ENCODE measurements at regions not wholly inside any gene's neighbourhood (a gene's known extent, or its start where the extent isn't known, plus 50 kb on each side); places are given as distances from the start of the nearest gene placed in this dataset.
"Not testable (repeated sequence)": the region's sequence is repeated elsewhere in the genome, so short reads cannot be mapped to it uniquely, and the experiment has no call there.

DNA sequence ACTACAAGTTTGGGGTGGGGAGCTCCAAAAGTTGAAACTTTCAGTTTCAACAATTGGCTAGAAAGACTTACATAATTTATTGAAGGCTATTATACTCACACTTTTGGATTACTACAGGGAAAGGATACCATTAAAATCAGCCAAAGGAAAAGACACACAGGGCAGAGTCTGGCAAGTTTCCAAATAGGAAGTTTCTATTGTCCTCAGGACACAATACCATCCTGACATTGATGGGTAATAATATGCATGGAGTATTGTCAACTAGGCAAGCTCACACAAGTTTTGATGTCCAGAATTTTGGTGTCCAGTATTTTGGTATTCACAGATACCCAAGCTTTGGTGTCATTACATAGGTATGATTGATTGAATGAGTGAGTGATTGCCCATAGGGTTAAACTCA lies 872.6 kb upstream of the SORCS1 start:
- H3K4me1 ChIP-seq (ENCODE audit: insufficient read depth, low read length) = no peaks in the 10 kb centered on the region
- no peaks in the 10 kb centered on the region for H3K27me3 ChIP-seq (ENCODE audit: insufficient read depth, low read length)
- H3K4me3 ChIP-seq (ENCODE audit: low read length) = no peak overlapping the region
- no peaks in the 10 kb centered on the region for H3K36me3 ChIP-seq (ENCODE audit: insufficient read depth, low read length)
- H3K9me3 ChIP-seq (ENCODE audit: low read length) = no peaks in the 10 kb centered on the region
- no peak overlapping the region for H2AFZ ChIP-seq (ENCODE audit: low read depth, low read length)

GRCh38 chr10:108036265-108036664 lies 871.8 kb upstream of the SORCS1 start:
- no peaks in the 10 kb centered on the region for H3K27me3 ChIP-seq (ENCODE audit: insufficient read depth, low read length)
- H3K4me1 ChIP-seq (ENCODE audit: insufficient read depth, low read length) = no peaks in the 10 kb centered on the region
- H3K36me3 ChIP-seq (ENCODE audit: insufficient read depth, low read length) = no peaks in the 10 kb centered on the region
- H2AFZ ChIP-seq (ENCODE audit: low read depth, low read length) = no peak overlapping the region
- H3K4me3 ChIP-seq (ENCODE audit: low read length) = no peak overlapping the region
- no peaks in the 10 kb centered on the region for H3K9me3 ChIP-seq (ENCODE audit: low read length)

- no peak overlapping the region for H2AFZ ChIP-seq (ENCODE audit: low read depth, low read length)
- H3K27me3 ChIP-seq (ENCODE audit: insufficient read depth, low read length) = no peaks in the 10 kb centered on the region
- H3K36me3 ChIP-seq (ENCODE audit: insufficient read depth, low read length) = no peaks in the 10 kb centered on the region
- H3K9me3 ChIP-seq (ENCODE audit: low read length) = no peaks in the 10 kb centered on the region
- H3K4me1 ChIP-seq (ENCODE audit: insufficient read depth, low read length) = no peaks in the 10 kb centered on the region
- no peak overlapping the region for H3K4me3 ChIP-seq (ENCODE audit: low read length)
These were observed 870.3 kb upstream of the SORCS1 start for GRCh38 chr10:108034829-108035228.

- H3K4me1 ChIP-seq (ENCODE audit: insufficient read depth, low read length); H3K27me3 ChIP-seq (ENCODE audit: insufficient read depth, low read length); H3K4me3 ChIP-seq (ENCODE audit: low read length); H3K9me3 ChIP-seq (ENCODE audit: low read length); H3K36me3 ChIP-seq (ENCODE audit: insufficient read depth, low read length); H2AFZ ChIP-seq (ENCODE audit: low read depth, low read length): not testable (repeated sequence)
These were observed 869.0 kb upstream of the SORCS1 start for GRCh38 chr10:108033518-108033917.

GRCh38 chr10:108031505-108031904 lies 867.0 kb upstream of the SORCS1 start:
- no peaks in the 10 kb centered on the region for H3K36me3 ChIP-seq (ENCODE audit: insufficient read depth, low read length)
- H3K9me3 ChIP-seq (ENCODE audit: low read length) = no peaks in the 10 kb centered on the region
- no peaks in the 10 kb centered on the region for H3K27me3 ChIP-seq (ENCODE audit: insufficient read depth, low read length)
- no peak overlapping the region for H2AFZ ChIP-seq (ENCODE audit: low read depth, low read length)
- H3K4me3 ChIP-seq (ENCODE audit: low read length) = no peak overlapping the region
- no peaks in the 10 kb centered on the region for H3K4me1 ChIP-seq (ENCODE audit: insufficient read depth, low read length)

- no peaks in the 10 kb centered on the region for H3K27me3 ChIP-seq (ENCODE audit: insufficient read depth, low read length)
- no peaks in the 10 kb centered on the region for H3K36me3 ChIP-seq (ENCODE audit: insufficient read depth, low read length)
- no peak overlapping the region for H2AFZ ChIP-seq (ENCODE audit: low read depth, low read length)
- H3K4me3 ChIP-seq (ENCODE audit: low read length) = no peak overlapping the region
- H3K4me1 ChIP-seq (ENCODE audit: insufficient read depth, low read length) = no peaks in the 10 kb centered on the region
- H3K9me3 ChIP-seq (ENCODE audit: low read length) = no peaks in the 10 kb centered on the region
These were observed 850.3 kb upstream of the SORCS1 start for GRCh38 chr10:108014902-108015177.

- Histone ChIP-seq H2AFZ (ENCODE audit: low read depth, low read length) (no peak overlapping the region), H3K4me1 (ENCODE audit: insufficient read depth, low read length) (no peaks in the 10 kb centered on the region), H3K4me3 (ENCODE audit: low read length) (no peak overlapping the region), H3K36me3 (ENCODE audit: insufficient read depth, low read length) (no peaks in the 10 kb centered on the region), H3K27me3 (ENCODE audit: insufficient read depth, low read length) (no peaks in the 10 kb centered on the region), H3K9me3 (ENCODE audit: low read length) (no peaks in the 10 kb centered on the region)
These were observed 849.8 kb upstream of the SORCS1 start for GRCh38 chr10:108014145-108014901.

DNA sequence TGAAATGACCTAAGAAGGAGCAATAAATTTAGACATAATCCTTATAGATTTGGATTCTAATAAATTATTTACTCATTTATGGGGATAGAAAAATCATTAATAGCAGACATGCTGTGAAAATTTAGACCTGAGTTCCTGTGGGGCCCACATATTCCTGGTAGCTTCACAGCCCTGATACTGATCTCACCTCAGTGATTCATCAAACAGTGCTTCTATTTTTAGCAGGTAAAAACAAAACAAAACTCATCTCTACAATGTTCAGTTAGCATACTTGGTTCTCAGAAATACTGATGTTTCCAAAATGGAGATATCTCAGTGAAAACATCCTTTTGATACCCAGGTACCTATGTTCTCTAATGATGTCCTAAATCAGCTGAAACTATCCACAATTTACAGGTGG lies 841.1 kb upstream of the SORCS1 start:
- H3K4me3 ChIP-seq (ENCODE audit: low read length) = no peak overlapping the region
- no peaks in the 10 kb centered on the region for H3K4me1 ChIP-seq (ENCODE audit: insufficient read depth, low read length)
- H2AFZ ChIP-seq (ENCODE audit: low read depth, low read length) = no peak overlapping the region
- no peaks in the 10 kb centered on the region for H3K36me3 ChIP-seq (ENCODE audit: insufficient read depth, low read length)
- H3K27me3 ChIP-seq (ENCODE audit: insufficient read depth, low read length) = no peaks in the 10 kb centered on the region
- H3K9me3 ChIP-seq (ENCODE audit: low read length) = no peaks in the 10 kb centered on the region

- Histone ChIP-seq H3K9me3 (ENCODE audit: low read length) (no peaks in the 10 kb centered on the region), H3K4me1 (ENCODE audit: insufficient read depth, low read length) (no peaks in the 10 kb centered on the region), H3K4me3 (ENCODE audit: low read length) (no peak overlapping the region), H3K27me3 (ENCODE audit: insufficient read depth, low read length) (no peaks in the 10 kb centered on the region), H2AFZ (ENCODE audit: low read depth, low read length) (no peak overlapping the region), H3K36me3 (ENCODE audit: insufficient read depth, low read length) (no peaks in the 10 kb centered on the region)
These were observed 839.1 kb upstream of the SORCS1 start for GRCh38 chr10:108003576-108003975.

DNA sequence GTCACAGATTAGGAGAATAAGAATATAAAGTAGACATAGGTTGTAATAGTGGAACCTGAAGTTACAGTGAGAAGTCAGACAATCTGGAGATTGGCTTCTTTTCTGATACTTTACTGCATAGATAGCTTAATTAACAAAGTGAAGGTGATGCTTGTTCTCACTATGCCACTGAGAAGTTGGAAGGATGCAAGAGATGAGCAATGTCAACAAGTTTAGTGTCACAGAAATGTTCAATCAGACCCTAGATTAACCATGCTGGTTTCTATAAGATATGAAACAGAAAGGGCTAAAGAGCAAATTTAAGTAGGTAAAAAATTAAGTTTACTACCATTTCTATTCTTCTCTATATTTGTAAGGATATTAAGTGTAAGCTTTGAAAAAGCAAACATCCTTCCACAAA lies 838.6 kb upstream of the SORCS1 start:
- H3K4me3 ChIP-seq (ENCODE audit: low read length) = no peak overlapping the region
- H3K36me3 ChIP-seq (ENCODE audit: insufficient read depth, low read length) = no peaks in the 10 kb centered on the region
- H3K9me3 ChIP-seq (ENCODE audit: low read length) = no peaks in the 10 kb centered on the region
- H2AFZ ChIP-seq (ENCODE audit: low read depth, low read length) = no peak overlapping the region
- H3K4me1 ChIP-seq (ENCODE audit: insufficient read depth, low read length) = no peaks in the 10 kb centered on the region
- no peaks in the 10 kb centered on the region for H3K27me3 ChIP-seq (ENCODE audit: insufficient read depth, low read length)

GRCh38 chr10:108000365-108000764 lies 835.9 kb upstream of the SORCS1 start:
- Histone ChIP-seq H3K4me3 (ENCODE audit: low read length) (no peak overlapping the region), H2AFZ (ENCODE audit: low read depth, low read length) (no peak overlapping the region)

GRCh38 chr10:107994621-107995270 lies 830.2 kb upstream of the SORCS1 start:
- Histone ChIP-seq H3K36me3 (ENCODE audit: insufficient read depth, low read length) (no peaks in the 10 kb centered on the region), H2AFZ (ENCODE audit: low read depth, low read length) (peak overlapping the region; percentile 36), H3K4me3 (ENCODE audit: low read length) (no peak overlapping the region), H3K27me3 (ENCODE audit: insufficient read depth, low read length) (no peaks in the 10 kb centered on the region), H3K9me3 (ENCODE audit: low read length) (no peaks in the 10 kb centered on the region), H3K4me1 (ENCODE audit: insufficient read depth, low read length) (no peaks in the 10 kb centered on the region)

More at GRCh38 chr10:108000365-108000764, 835.9 kb upstream of the SORCS1 start:
- no peaks in the 10 kb centered on the region for H3K27me3 ChIP-seq (ENCODE audit: insufficient read depth, low read length)
- H3K4me1 ChIP-seq (ENCODE audit: insufficient read depth, low read length) = no peaks in the 10 kb centered on the region
- no peaks in the 10 kb centered on the region for H3K9me3 ChIP-seq (ENCODE audit: low read length)
- no peaks in the 10 kb centered on the region for H3K36me3 ChIP-seq (ENCODE audit: insufficient read depth, low read length)

DNA sequence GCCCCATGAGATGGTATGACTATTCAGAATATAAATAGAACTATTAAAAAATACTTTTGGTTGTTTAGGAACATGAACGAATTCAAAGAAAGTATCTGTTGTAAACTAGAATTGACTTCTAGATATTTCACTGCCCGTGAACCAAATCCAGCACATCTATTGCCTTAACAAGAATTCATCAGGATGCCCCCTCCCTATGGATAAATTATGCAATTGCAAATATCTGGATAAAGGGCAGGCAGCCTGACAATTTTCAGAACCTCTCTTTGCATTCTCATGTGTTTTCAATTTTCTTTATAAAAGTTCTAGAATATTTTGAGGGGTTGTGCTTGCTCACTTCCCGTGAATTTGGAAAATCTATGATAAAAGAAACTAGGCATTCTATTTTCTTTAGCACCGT lies 822.1 kb upstream of the SORCS1 start:
- no peak overlapping the region for H3K4me3 ChIP-seq (ENCODE audit: low read length)
- H2AFZ ChIP-seq (ENCODE audit: low read depth, low read length) = no peak overlapping the region
- no peaks in the 10 kb centered on the region for H3K36me3 ChIP-seq (ENCODE audit: insufficient read depth, low read length)
- H3K4me1 ChIP-seq (ENCODE audit: insufficient read depth, low read length) = no peaks in the 10 kb centered on the region
- H3K9me3 ChIP-seq (ENCODE audit: low read length) = no peaks in the 10 kb centered on the region
- H3K27me3 ChIP-seq (ENCODE audit: insufficient read depth, low read length) = no peaks in the 10 kb centered on the region

DNA sequence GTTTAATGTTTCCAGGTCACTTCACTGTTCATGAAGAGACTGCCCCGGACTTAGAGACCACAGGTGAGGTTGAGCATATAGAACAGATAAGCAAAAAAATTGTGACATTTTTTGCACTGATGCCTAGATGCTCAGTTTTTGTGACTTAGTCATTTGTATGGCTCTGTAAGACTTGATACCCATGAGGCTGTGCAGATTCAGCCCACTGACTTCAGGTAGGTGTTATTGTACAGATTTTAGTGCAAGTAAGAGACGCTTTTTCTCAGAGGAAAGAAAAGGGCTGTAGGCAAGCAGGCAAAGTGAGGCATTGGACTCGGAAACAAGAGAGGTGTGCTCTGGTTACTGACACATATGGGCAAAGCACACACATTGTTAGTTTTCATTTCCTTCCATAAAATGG lies 820.1 kb upstream of the SORCS1 start:
- Histone ChIP-seq H3K36me3 (ENCODE audit: insufficient read depth, low read length) (no peaks in the 10 kb centered on the region), H3K9me3 (ENCODE audit: low read length) (no peaks in the 10 kb centered on the region)

More for the DNA sequence above, 820.1 kb upstream of the SORCS1 start:
- Histone ChIP-seq H3K4me1 (ENCODE audit: insufficient read depth, low read length) (no peaks in the 10 kb centered on the region), H3K4me3 (ENCODE audit: low read length) (no peak overlapping the region), H3K27me3 (ENCODE audit: insufficient read depth, low read length) (no peaks in the 10 kb centered on the region), H2AFZ (ENCODE audit: low read depth, low read length) (no peak overlapping the region)
